Central memory CD4-positive, alpha-beta T cell (primary cell): ENCODE measurements at regions not wholly inside any gene's neighbourhood (a gene's known extent, or its start where the extent isn't known, plus 50 kb on each side); places are given as distances from the start of the nearest gene placed in this dataset.
A peak's percentile ranks its signal among the peaks of the same experiment; 100 is the strongest.
"Not testable (repeated sequence)": the region's sequence is repeated elsewhere in the genome, so short reads cannot be mapped to it uniquely, and the experiment has no call there.

Experiments
- DNase-seq: peaks from one replicate; pipeline ENCODE4 v3.0.0; 2022

DNA sequence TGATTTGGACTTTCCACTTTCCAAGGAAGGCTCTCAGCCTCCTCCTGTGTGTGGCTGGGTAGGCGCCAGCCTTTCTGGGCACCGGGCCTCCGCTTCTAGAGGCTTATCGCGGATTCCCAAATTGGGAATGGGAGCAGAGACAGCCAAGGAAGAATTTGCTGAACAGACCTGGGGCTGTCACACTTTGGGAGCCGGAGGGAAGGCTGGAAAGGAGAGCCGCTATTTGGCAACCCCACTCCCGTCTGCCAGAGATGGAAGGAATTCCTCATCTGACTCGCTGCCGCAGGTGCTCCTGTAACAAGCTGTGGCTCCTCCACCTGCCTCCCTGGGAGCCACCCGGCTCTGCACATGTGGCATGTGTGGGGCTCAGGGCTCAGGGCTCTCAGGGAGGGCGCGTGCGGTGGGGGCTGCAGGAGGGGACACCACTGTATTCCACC, 50.8 kb upstream of the ECHDC3 start:
- DNase-seq, result no peak

GRCh38 chr10:11689945-11690736, 52.0 kb upstream of the ECHDC3 start:
- DNase-seq, result no peak

DNA sequence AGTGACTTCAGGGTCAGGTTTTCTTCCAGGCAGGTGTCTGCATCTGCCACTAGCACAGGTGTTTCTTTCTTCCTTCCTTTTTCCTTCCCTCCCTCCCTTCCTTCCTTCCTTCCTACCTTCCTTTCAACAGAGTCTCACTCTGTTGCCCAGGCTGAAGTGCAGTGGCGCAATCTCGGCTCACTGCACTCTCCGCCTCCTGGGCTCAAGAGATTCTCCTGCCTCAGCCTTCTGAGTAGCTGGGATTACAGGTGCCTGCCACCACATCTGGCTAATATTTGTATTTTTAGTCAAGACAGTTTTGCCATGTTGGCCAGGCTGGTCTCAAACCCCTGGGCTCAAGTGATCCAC, 53.8 kb upstream of the ECHDC3 start:
- DNase-seq, result not testable (repeated sequence)

DNA sequence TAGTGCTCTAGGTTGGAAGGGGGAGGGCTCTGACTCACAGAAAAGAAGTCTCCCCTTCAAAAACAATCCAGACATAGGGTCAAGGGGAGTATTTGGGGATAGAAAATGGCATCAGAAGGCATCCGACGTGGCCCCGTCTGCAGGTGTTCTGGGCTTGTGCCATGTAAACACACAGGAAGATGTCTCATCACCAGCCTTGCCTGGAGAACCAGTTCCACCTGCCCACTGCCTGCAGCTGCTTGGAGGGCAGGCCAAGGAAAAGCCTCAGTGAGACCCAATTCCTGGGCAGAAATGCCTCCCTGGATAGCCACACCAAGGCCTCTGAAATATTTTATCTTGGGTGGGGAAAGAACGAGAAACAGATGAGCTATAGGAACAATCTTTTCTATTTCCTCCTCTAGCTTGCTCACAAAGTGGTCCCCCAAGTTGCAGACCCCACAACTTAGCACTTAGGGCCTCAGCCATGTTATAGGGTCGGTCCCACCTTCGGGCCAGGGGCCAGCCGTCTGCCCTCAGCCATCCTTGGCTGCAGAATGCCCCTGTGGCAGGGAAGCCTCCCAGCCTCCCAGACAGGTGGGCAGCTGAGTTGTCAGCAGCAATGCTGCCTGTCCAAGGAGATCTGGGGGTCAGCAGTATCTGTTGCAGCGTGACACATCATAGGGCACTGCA, 54.3 kb upstream of the ECHDC3 start:
- DNase-seq, result no peak

DNA sequence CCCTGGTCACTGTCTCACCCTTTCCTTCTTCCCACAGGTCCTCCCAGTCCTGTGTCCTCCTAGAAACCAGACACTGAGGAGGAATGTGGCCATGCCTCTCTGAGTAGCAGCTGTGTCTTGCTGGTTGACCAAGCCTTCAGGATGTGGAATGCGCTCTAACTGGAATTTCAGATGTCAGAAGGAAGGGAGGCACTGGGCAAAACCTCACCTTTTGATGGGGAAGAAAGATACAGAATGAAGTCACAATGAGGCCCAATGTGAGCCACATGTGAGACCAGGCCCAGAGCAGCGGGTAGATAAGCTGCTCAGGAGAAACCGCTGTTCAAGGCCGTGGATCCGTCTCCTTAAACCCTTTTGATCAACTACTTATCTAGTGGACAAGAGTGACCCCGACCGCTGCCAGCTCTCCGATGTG, 54.8 kb upstream of the ECHDC3 start:
- no peak for DNase-seq

DNA sequence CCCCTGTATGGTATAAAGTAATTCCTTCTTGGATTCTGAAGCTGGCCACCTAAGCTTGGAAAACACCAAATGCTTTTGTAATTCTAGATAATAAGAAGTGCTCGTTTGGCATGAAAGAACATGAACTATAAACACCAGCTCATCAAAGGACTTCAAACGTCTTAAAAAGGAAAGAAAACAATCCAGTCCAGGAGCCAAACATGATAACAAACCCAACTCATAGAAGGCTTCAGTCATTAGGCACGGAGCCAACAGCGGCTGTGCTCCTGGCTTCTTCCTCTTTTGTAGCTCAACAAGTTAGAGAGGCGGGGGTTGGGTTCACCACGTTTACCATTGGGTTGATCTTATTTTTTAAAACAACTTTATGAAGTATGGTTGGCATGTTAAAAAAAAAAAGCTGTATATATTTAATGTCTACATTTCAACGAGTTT, 56.4 kb upstream of the ECHDC3 start:
- peak; percentile 58 for DNase-seq

DNA sequence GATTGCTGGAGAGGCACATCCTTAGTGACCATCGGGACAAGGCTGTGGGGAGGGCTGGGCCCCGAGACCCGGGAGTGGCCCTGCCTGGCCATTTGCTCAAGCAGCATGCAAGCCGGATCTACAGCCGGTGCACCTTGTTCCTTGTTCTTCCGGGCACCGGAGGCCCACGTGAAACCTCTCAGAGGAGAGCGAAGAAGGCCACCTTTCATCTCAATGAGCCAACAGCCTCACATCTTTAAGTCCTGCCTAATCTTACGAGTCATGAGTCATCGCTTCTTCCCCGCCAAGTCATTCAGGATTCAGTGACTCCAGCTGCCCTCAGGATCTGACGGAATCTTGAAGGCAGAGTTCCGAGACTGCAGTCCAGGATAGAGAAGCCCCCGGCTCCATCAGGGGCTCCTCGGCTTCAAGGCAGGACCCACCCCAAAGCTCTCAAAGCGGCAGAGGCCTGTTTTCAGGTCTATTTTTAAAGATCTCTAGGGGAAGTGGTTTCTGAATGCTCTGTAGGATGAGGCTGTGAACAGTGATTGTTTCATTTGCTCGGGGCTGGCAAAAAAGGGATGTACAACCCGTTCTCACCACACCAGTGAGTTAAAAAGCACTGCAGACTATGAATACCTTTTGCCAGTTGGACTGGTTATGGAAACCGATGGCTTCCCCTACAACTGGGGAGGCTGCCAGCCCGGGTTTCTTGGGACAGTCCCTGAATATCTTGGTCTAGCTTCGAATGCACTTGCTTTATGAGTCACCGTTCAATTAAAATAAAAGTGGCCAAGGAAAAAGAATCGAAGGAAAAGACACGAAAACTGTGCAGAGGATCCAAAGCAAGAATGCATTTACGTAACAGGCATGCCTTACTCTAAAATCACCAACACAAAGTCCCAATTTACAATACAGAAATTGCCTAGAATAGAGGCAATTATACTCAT, 57.2 kb upstream of the ECHDC3 start:
- peak; percentile 80 for DNase-seq

DNA sequence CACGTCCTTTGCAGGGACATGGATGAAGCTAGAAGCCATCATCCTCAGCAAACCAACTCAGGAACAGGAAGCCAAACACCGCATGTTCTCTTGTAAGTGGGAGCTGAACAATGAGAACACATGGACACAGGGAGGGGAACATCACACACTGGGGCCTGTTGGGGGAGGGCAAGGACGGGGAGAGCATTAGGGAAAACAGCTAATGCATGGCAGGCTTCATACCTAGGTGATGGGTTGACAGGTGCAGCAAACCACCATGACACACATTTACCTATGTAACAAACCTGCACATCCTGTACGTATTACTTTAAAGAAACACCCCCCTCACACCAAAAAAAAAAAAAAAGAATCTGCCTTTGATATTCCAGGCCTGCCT, 57.9 kb upstream of the ECHDC3 start:
- not testable (repeated sequence) for DNase-seq

GRCh38 chr10:11683529-11684320, 58.5 kb upstream of the ECHDC3 start:
- DNase-seq, result no peak

DNA sequence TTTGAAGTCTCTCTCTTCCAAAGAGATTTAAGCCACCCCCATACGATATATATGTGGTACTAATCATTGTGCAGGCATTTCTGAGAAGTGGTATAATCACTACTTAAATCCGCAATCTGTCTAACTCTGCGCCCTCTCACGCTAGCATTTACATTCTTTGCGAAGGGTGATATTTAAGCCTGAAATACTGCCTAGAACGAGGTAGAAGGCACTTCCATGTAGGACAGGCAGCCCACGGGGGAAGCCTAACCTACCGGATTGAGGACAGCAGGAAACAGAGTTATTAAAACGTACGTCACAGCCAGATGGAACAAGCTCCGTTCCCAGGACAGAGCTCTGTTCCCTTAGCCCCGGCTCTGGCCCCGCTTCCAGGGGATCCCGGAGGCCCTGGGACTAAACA, 59.3 kb upstream of the ECHDC3 start:
- no peak for DNase-seq

- DNase-seq, result no peak
Observed at GRCh38 chr10:11682267-11682683, 59.9 kb upstream of the ECHDC3 start.

DNA sequence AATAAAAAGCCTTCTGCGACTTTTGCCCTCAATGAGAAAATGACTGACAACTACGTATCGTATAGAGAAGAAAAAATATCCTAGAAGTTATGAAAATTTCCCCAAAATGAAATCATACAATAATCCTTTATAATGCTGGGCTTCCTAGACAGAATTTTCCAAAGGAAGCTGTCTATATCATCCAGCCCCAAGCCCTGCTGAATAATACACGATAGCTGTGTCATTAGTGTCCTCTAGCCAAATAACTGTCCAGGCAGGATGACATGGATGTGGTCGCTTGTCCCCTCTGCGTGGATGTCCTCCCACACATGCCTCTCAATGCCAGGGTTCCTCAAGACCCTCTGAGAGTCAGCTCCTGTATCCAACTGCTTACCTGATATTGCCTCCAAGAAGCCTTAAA, 61.7 kb upstream of the ECHDC3 start:
- no peak for DNase-seq

GRCh38 chr10:11679946-11680345, 62.2 kb upstream of the ECHDC3 start:
- no peak for DNase-seq

GRCh38 chr10:11678074-11678793, 63.9 kb upstream of the ECHDC3 start:
- no peak for DNase-seq

GRCh38 chr10:11677480-11677879, 64.7 kb upstream of the ECHDC3 start:
- DNase-seq, result no peak

DNA sequence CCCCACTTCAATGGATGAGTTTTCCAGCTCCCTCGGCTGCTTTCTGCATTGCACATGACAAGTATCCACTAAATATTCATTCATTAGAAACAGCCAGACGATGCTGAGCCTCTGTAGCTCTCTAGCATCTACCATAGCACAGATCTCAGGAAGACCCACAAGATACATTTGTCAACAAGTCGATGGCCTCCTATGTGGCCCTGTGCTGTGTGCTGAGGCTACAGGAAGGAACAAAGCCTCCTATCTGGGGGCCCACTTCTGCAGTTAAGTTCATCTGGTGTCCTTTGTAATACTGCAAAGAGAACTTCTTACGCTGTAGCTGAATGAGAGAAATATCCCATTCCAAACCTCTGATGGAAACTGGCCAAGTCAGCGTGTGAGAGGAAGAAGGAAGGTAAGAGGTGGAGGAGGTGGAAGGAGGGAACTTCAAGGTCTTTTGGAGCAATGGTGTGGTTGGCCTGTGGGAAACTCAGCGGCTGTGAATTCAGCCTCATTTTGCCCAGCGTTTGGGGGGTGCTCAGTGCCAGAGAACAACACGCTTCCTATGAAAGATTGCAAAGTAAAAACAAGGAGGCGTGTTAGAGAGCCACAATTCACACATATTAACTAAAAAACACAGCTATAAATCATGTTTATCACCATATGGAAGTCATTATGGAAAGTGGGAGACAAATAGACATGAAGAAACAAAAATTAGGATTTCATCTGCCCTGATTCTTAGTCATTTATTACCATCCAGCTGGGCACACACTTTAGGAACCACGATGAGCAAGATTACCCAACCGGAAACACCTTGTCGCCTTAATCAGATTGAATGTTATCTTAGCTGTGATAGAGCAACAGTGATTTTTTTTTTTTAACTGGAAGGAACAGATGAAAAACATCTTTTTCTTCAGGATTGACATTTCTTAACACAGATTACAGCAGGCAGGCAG, 62.2 kb upstream of the USP6NL start:
- no peak for DNase-seq

DNA sequence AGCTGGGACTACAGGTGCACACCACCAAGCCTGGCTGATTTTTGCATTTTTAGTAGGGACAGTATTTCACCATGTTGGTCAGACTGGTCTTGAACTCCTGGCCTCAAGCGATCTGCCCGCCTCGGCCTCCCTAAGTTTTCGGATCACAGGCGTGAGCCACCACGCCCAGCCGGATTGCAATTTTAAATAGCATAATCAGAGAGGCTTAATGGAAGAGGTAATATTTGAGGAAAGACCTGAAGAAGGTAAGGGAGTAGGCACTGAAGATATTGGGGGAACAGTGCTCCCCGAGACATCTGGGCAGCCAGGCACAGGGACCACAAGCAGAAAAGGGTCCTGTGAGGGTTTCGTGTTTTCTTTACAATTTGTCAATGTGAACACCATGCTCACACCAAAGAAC, 61.4 kb upstream of the USP6NL start:
- no peak for DNase-seq

DNA sequence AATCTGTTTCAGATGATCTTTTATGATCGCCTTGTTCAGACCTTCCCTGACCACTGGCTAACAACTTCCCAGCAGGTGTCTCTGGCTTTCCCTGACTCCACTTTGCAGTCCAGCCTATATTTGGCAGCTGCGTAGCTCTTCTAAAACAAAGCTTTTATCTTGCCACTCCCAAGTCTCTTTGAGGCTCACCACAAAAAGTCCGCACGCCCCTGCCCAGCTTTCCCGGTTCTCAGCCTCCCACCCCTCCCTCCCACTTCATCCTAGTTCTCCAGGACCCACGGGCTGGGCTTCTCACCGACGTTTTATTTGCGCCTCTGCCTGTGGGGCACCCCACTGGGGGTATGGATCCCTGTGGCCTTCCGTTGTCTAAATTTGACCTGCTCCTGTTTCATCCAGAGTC, 58.9 kb upstream of the USP6NL start:
- no peak for DNase-seq

DNA sequence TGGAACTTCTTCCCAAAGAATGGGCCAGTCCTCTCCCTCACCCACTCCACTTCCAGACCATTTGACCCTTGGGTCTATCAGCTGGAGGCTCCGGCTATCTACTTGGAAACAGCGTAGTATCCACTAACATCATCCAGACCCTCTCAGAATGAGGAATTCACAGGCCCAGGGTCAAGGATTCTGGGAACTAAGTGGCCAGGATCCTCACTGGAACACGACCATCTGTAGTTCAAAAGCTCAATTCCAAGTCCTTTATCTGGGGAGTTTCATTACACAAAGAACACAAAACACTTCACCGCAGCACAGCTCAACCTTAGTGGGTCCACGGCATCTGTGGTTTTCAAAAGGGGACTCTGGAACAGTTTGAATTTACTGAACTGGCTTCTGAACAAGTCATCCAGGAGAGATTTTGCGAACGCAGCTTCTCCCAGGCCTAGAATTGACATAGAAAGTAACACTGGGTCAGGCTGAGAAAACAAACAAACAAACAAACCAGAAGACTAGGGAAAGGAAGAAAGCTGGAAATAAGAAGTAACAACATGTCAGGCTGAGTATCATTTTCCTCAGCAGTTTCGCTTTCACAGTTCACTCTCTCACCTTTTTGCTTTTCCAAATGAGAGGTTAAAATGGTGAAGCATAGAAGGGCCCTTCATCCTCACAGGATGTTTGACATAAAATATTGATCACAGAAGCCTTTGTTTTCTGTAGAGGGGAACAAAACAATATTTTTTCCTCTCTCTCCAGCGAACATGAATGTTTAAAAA, 57.6 kb upstream of the USP6NL start:
- no peak for DNase-seq

DNA sequence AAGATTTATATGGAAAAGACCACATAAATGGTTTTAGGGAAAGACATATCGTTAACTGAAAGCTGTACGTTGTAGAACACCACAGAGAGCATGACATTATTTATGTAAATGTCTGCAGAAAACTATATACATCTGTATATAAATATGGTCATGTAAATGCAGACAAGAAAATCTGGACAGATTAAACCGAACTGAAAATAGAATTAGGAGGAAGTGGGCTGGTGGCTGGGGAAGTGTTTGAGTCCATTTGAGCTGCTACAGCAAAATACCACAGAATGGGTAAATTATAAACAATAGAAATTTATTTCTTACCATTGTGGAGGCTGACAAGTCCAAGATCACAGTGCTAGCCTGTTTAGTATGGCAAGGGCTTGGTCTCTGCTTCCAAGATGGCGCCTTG, 56.3 kb upstream of the USP6NL start:
- no peak for DNase-seq
